Muscle layer of colon (tissue), 2 donors: ENCODE measurements at regions not wholly inside any gene's neighbourhood (a gene's known extent, or its start where the extent isn't known, plus 50 kb on each side); places are given as distances from the start of the nearest gene placed in this dataset.

ENCODE experiments used
- H3K27ac ChIP-seq: one replicate; pipeline ENCODE4 v1.7.0; 2013; ENCODE audit warnings: low read depth, mild to moderate bottlenecking, low read length, moderate library complexity
- H3K27me3 ChIP-seq, 2 donors: one replicate each; pipeline ENCODE4 v1.7.0; 2013; ENCODE audit warnings: low read length in 2 of 2, mild to moderate bottlenecking in 2 of 2; ENCODE audit not compliant: insufficient read depth in 2 of 2, control insufficient read depth in 1 of 2
- H3K36me3 ChIP-seq: one replicate; pipeline ENCODE4 v1.7.0; 2013; ENCODE audit warnings: mild to moderate bottlenecking, low read length; ENCODE audit not compliant: insufficient read depth
- H3K4me1 ChIP-seq: one replicate; pipeline ENCODE4 v1.7.0; 2013; ENCODE audit warnings: mild to moderate bottlenecking, low read length; ENCODE audit not compliant: insufficient read depth
- H3K4me3 ChIP-seq, 2 donors: one replicate each; pipeline ENCODE4 v1.7.0; 2013; ENCODE audit warnings: low read length in 2 of 2, low read depth in 1 of 2, mild to moderate bottlenecking in 1 of 2, moderate library complexity in 1 of 2
- H3K9ac ChIP-seq: one replicate; pipeline ENCODE4 v1.7.0; 2013; ENCODE audit warnings: low read length
- H3K9me3 ChIP-seq: one replicate; pipeline ENCODE4 v1.7.0; 2013; ENCODE audit warnings: mild to moderate bottlenecking, low read length
- donor health status: abdominal sarcoma.
- donor health status: Adenocarcinoma of cecum.

DNA sequence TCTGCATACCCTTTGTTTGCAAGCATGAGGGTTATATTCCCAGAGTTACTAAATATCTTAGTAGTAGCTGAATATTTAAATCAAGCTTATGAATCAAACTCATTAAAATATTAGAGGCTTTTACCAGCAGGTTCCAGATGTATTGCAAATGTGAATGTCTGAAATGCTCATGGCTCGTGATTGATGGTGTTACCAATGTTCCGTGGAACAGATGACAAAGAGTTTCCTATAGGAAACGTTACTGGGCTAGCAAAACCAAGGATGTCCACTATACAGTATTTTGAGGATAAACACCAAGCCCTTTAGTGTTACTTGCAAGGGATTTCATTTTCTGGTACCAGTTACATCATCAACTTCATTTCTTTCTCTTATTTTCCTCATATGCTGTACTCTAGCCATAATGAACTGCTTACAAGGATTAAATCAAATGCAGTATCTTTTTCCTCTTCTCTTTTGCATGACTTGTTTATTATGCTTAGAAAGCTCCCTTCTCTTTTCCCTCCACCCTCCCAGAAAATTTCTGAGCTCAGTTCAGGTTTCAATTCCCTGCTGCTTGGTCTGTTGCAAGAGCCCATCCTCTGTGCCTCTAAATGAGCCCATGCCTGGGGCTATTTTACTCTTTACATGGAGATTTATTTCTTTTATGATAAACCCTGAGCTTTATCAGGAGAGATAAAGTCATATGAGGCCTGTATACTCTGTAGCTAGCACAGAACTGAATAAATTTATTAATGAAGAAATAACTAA is 1537.1 kb upstream of the GOT2 start:
- no peak overlapping the region for H3K9ac ChIP-seq
- H3K27me3 ChIP-seq: no peaks in the 10 kb centered on the region
- H3K27ac ChIP-seq: no peak overlapping the region
- H3K4me1 ChIP-seq: no peaks in the 10 kb centered on the region
- H3K4me3 ChIP-seq: no peak overlapping the region
- no peaks in the 10 kb centered on the region for H3K9me3 ChIP-seq
- H3K36me3 ChIP-seq: no peaks in the 10 kb centered on the region

DNA sequence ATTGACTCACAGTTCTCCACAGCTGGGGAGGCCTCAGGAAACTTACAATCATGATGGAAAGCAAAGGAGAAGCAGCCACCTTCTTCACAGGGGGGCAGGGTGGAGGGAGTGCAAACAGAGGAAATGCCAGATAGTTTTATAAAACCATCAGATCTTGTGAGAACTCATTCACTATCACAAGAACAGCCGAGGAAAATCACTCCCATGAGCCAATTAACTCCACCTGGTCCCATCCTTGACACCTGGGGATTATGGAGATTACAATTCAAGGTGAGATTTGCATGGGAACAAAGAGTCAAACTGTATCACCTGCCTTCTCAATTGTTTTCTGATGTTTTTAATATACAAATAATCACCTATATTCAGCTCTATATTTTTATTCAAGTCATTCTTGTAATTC is 1527.3 kb upstream of the GOT2 start:
- H3K36me3 ChIP-seq: no peaks in the 10 kb centered on the region
- no peaks in the 10 kb centered on the region for H3K27me3 ChIP-seq
- no peaks in the 10 kb centered on the region for H3K9me3 ChIP-seq
- no peaks in the 10 kb centered on the region for H3K4me1 ChIP-seq
- no peak overlapping the region for H3K27ac ChIP-seq
- no peak overlapping the region for H3K9ac ChIP-seq
- H3K4me3 ChIP-seq: no peak overlapping the region

DNA sequence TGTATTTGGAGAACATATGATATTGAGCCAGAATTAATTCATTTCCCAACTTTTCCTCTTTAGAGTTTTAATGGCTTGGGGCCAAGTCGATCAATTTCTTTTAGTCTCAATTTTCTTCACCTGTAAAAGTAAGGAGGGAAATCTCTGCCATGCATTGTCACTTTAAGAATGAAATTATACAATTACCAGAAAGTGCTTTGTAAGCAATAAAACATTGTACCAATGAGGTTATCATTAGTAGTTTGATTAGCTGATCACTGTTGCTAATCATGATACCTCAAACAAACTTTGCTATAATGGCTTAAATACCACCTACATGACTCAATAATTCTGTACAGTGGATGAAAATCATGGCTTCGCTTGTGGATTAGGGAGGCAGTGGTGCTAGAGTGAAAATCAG is 1525.8 kb upstream of the GOT2 start:
- Histone ChIP-seq H3K4me1 (no peaks in the 10 kb centered on the region), H3K27me3 (no peaks in the 10 kb centered on the region), H3K36me3 (no peaks in the 10 kb centered on the region), H3K27ac (no peak overlapping the region), H3K9ac (no peak overlapping the region), H3K9me3 (no peaks in the 10 kb centered on the region), H3K4me3 (no peak overlapping the region)

DNA sequence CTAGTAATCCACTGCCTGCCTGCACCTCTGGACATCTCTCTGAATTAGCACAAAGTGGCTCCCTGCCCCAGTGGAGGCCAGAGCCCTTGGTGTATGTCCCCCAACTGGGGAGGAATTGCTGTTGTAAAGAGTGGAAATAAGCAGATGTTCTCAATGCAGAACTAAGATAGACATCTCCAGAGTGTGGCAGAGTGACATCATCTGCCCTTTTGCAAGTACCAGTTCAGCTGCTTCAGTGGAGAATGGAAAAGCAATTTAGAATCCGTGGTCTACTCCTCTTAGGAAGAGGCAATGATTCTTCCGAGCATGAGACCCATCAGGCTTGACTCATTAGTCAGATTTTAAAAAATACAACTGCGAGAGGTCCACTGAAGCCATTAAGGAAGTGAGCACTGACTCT is 1512.0 kb upstream of the GOT2 start:
- H3K36me3 ChIP-seq: no peaks in the 10 kb centered on the region
- no peak overlapping the region for H3K27ac ChIP-seq
- no peaks in the 10 kb centered on the region for H3K4me1 ChIP-seq
- no peak overlapping the region for H3K4me3 ChIP-seq
- H3K9me3 ChIP-seq: no peaks in the 10 kb centered on the region
- H3K9ac ChIP-seq: no peak overlapping the region
- H3K27me3 ChIP-seq: no peaks in the 10 kb centered on the region

DNA sequence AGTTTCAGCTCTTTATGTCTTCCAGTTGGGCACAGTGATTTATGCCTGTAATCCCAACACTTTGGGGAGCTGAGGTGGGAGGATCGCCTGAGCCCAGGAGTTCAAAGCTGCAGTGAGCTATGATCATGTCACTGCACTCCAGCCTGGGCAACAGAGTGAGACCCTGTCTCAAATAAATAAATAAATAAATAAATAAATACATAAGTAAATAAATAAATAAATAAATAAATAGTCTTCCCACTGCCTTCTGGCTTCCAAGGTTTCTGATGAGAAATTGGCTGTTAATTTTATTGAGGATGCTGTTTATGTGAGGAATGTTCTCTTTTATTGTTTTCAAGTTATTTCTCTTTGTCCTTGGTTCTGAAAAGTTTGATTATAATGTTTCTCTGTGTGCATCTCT is 1507.6 kb upstream of the GOT2 start:
- Histone ChIP-seq H3K36me3 (no peaks in the 10 kb centered on the region), H3K27ac (no peak overlapping the region), H3K9ac (no peak overlapping the region), H3K4me3 (no peak overlapping the region), H3K9me3 (no peaks in the 10 kb centered on the region), H3K27me3 (no peaks in the 10 kb centered on the region), H3K4me1 (no peaks in the 10 kb centered on the region)

DNA sequence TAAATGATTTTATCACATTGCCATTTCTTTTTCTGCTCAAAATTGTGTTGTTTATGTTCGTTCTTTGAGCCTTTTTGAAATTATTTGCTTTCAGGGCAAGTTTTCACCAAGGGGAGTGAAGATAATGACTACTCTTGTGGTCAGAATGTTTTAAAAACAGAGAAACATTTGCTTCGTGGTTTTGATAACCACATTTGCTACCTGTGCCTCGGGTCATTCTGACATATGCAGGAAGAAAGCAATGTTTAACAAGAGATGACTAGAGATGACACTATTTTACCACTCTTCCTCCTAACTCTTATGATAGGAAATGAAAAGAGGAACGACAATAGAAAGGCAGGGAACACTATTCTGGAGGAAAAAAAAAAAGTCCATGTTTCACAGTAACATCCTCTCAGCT is 1496.5 kb upstream of the GOT2 start:
- Histone ChIP-seq H3K9ac (no peak overlapping the region), H3K27ac (no peak overlapping the region), H3K36me3 (no peaks in the 10 kb centered on the region), H3K27me3 (no peaks in the 10 kb centered on the region), H3K9me3 (no peaks in the 10 kb centered on the region), H3K4me3 (no peak overlapping the region), H3K4me1 (no peaks in the 10 kb centered on the region)

DNA sequence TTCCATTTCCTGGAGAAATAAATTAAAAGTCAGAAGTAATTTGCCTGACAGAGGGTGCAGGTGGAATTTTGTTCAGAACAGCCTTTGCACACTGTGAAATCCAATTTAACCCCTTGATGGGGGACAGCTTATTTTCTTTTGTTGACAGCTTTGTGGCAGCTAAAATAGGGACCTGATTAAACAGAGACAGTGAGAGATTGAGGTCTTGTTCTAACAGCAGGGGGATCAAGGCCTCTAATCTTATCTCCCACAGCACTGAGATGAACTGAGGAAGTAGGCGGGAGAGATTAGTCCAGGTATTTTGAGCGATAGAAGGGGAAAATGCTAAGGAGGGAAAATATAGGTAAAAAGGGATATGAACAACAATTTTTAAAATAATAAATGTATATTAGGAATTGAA is 1491.4 kb upstream of the GOT2 start:
- no peaks in the 10 kb centered on the region for H3K27me3 ChIP-seq
- H3K4me1 ChIP-seq: no peaks in the 10 kb centered on the region
- H3K4me3 ChIP-seq: no peak overlapping the region
- H3K9ac ChIP-seq: no peak overlapping the region
- H3K36me3 ChIP-seq: no peaks in the 10 kb centered on the region
- H3K9me3 ChIP-seq: no peaks in the 10 kb centered on the region
- no peak overlapping the region for H3K27ac ChIP-seq

DNA sequence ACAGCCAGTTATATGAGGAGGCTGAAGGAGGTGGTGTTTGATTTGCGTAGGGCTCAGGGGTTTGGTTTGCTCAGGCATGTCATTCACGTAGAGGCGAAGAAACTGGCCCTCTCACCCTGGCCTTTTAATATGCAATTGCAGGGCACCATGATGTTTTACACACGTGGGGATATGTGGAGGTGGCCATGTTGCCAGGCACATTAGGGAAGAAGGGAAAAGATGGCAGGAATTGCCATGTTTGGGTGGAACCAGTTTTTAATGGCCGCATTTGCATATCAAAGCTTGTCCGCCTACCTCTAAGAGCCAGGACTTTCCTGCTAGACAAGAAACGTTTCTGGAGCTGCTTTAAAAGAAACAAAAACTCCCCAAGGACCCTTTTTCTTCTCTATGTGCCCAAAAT is 1483.7 kb upstream of the GOT2 start:
- peaks cover 4% of the 10 kb centered on the region for H3K9me3 ChIP-seq
- no peaks in the 10 kb centered on the region for H3K4me1 ChIP-seq
- no peak overlapping the region for H3K4me3 ChIP-seq
- H3K27ac ChIP-seq: no peak overlapping the region
- H3K27me3 ChIP-seq: no peaks in the 10 kb centered on the region
- H3K9ac ChIP-seq: no peak overlapping the region
- H3K36me3 ChIP-seq: no peaks in the 10 kb centered on the region

DNA sequence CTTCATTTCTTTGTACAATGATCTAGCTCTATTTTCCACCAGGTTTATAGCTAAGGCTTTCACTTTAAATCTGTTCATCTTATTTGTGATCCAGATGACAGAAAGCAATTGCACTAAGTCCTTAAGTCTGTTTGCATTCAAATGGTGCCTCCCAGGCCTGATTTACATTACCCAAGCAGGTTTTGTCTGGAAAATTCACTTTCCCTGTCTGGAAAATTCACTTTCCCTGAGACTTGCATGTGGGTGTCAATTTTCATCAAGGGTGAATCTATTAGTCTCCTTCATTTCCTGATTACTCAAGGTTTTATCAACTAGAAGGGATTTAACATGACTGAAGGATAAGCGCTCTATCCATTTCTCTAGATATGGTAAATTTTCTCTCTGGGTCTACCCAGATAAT is 1480.2 kb upstream of the GOT2 start:
- H3K9ac ChIP-seq: no peak overlapping the region
- H3K4me3 ChIP-seq: no peak overlapping the region
- H3K36me3 ChIP-seq: no peaks in the 10 kb centered on the region
- no peaks in the 10 kb centered on the region for H3K9me3 ChIP-seq
- H3K27ac ChIP-seq: no peak overlapping the region
- no peaks in the 10 kb centered on the region for H3K27me3 ChIP-seq
- no peaks in the 10 kb centered on the region for H3K4me1 ChIP-seq

DNA sequence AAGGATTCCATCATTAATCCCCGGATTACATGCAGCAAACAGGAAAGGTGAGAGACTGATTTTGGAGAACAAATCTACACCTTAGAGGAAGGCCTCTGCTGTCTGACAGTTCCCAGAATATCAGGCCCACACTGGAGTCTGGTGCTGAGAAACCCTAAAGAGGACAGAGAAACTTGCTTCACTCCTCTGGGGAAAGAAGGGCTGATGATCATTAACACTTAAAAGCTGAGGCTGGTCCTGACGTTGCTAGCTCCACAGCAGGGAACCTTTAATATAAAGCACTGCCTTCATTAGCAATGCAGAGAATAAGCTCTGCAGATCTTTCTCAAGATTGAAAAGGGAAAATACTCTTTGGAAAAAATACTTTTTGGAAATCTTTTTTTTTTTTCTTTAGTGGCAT is 1472.4 kb upstream of the GOT2 start:
- no peak overlapping the region for H3K27ac ChIP-seq
- H3K9me3 ChIP-seq: no peaks in the 10 kb centered on the region
- no peak overlapping the region for H3K9ac ChIP-seq
- H3K4me3 ChIP-seq: no peak overlapping the region
- H3K36me3 ChIP-seq: no peaks in the 10 kb centered on the region
- no peaks in the 10 kb centered on the region for H3K4me1 ChIP-seq
- H3K27me3 ChIP-seq: no peaks in the 10 kb centered on the region

DNA sequence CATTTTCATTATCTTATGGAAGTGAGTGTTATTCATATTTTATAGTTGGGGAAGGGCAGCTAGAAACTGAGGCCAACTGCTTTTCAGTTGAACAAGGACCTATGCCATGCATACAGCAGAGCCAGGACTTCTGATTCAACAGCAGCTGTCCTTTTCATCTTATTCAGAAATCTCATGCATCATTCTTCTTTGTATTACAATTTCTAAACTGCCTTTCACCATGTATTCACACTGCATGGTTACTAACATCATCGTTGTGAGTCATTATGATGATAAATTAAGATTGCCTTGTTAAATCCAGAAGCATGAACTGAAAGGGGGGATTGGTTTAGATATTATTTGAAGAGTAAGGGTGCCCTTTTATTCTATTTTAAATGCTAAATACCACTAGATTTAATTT is 1470.1 kb upstream of the GOT2 start:
- Histone ChIP-seq H3K4me1 (no peaks in the 10 kb centered on the region), H3K9ac (no peak overlapping the region), H3K27me3 (no peaks in the 10 kb centered on the region), H3K36me3 (no peaks in the 10 kb centered on the region), H3K27ac (no peak overlapping the region), H3K4me3 (no peak overlapping the region), H3K9me3 (no peaks in the 10 kb centered on the region)

DNA sequence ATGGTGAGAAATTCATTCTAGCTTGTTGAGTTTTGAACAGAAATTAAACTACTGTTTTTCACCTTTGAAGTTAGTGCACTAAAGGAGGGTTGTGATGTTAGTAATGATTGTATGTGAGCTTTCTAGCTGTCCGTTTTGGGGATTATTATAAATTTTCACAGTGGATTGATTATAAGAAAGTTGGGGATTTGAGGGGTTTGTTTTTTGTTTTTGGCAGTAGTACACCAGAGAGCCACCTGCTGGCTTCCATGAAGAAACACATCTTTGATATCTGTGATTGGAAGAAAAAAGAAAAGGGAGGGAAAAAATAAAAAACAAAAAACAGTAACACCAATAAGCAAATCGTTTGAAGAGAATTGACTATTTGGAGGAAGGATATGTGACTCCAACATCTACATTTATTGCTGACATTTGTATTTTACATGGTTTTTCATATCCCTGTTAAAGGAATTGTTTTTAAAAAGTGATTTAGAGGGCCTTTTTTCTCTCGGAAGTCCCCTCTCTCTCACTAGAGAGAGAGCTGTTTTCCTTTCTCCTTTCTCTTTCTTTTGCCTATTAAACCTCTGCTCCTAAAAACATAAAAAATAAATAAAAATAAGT is 1469.5 kb upstream of the GOT2 start:
- H3K36me3 ChIP-seq: no peaks in the 10 kb centered on the region
- H3K27me3 ChIP-seq: no peaks in the 10 kb centered on the region
- no peak overlapping the region for H3K27ac ChIP-seq
- H3K4me1 ChIP-seq: no peaks in the 10 kb centered on the region
- H3K4me3 ChIP-seq: no peak overlapping the region
- H3K9me3 ChIP-seq: no peaks in the 10 kb centered on the region
- no peak overlapping the region for H3K9ac ChIP-seq
